GM18951 (cell line): ENCODE measurements at regions not wholly inside any gene's neighbourhood (a gene's known extent, or its start where the extent isn't known, plus 50 kb on each side); places are given as distances from the start of the nearest gene placed in this dataset.
"Not testable (repeated sequence)": the region's sequence is repeated elsewhere in the genome, so short reads cannot be mapped to it uniquely, and the experiment has no call there.

ENCODE experiments used
- POLR2A ChIP-seq: IDR thresholded peaks from 4 replicates; pipeline ENCODE4 v1.6.1; 2011; ENCODE audit warnings: mild to moderate bottlenecking; ENCODE audit not compliant: insufficient read length, insufficient read depth; ENCODE audit errors: extremely low read depth
- in situ Hi-C: fragments of 300-500 bp; cut with MboI; formaldehyde crosslinking; loops from one replicate; pipeline ENCODE4 v1.12.0; 2022; ENCODE audit warnings: low sequenced_read_pairs, mixed read lengths, inconsistent platforms; ENCODE audit not compliant: unreplicated experiment

- in situ Hi-C loops, result no loop called here
- no peak for TF ChIP-seq POLR2A
Observed at GRCh38 chr12:76195920-76196319, 111.4 kb upstream of the NAP1L1 start.

- no peak for TF ChIP-seq POLR2A
- in situ Hi-C loops, result no loop called here
Observed at GRCh38 chr12:76194724-76195123, 110.2 kb upstream of the NAP1L1 start.

- no peak for TF ChIP-seq POLR2A
- in situ Hi-C loops, result no loop called here
Observed at GRCh38 chr12:76193961-76194360, 109.5 kb upstream of the NAP1L1 start.

GRCh38 chr12:76192416-76192815, 107.9 kb upstream of the NAP1L1 start:
- no peak for TF ChIP-seq POLR2A

GRCh38 chr12:76190299-76190698, 105.8 kb upstream of the NAP1L1 start:
- in situ Hi-C loops, result no loop called here
- no peak for TF ChIP-seq POLR2A

More at GRCh38 chr12:76192416-76192815, 107.9 kb upstream of the NAP1L1 start:
- in situ Hi-C loops, result no loop called here

GRCh38 chr12:76189851-76190250, 105.4 kb upstream of the NAP1L1 start:
- no peak for TF ChIP-seq POLR2A
- in situ Hi-C loops, result no loop called here

GRCh38 chr12:76187177-76187576, 102.7 kb upstream of the NAP1L1 start:
- in situ Hi-C loops, result no loop called here
- no peak for TF ChIP-seq POLR2A

- in situ Hi-C loops, result no loop called here
- TF ChIP-seq POLR2A, result no peak
Observed at GRCh38 chr12:76186131-76186906, 101.8 kb upstream of the NAP1L1 start.

- in situ Hi-C loops, result no loop called here
- TF ChIP-seq POLR2A, result no peak
Observed at GRCh38 chr12:76183459-76184186, 99.1 kb upstream of the NAP1L1 start.

GRCh38 chr12:76180401-76181277, 96.2 kb upstream of the NAP1L1 start:
- in situ Hi-C loops, result no loop called here
- TF ChIP-seq POLR2A, result no peak

GRCh38 chr12:76178452-76178851, 94.0 kb upstream of the NAP1L1 start:
- in situ Hi-C loops, result no loop called here
- no peak for TF ChIP-seq POLR2A

GRCh38 chr12:76177821-76178220, 93.3 kb upstream of the NAP1L1 start:
- in situ Hi-C loops, result no loop called here
- no peak for TF ChIP-seq POLR2A

- in situ Hi-C loops, result no loop called here
- TF ChIP-seq POLR2A, result no peak
Observed at GRCh38 chr12:76176940-76177339, 92.5 kb upstream of the NAP1L1 start.

- in situ Hi-C loops, result not testable (repeated sequence)
Observed at GRCh38 chr12:76175946-76176345, 91.5 kb upstream of the NAP1L1 start.
